ENCODE measurements at regions not wholly inside any gene's neighbourhood (a gene's known extent, or its start where the extent isn't known, plus 50 kb on each side); places are given as distances from the start of the nearest gene placed in this dataset.

GRCh38 chr20:6269168-6269873 is 146.5 kb upstream of the FERMT1 start:
- H3K36me3 ChIP-seq (ENCODE audit: control insufficient read depth in 2 of 2, extremely low read depth in 1 of 2, insufficient read depth in 2 of 2, low read length in 2 of 2) = no peaks in the 10 kb centered on the region
- dilution Hi-C loops (cut with MboI; ENCODE audit: extremely low pct_ligation_motif_present, low sequenced_read_pairs) = no loop called here
- no peak for FAIRE-seq
- no peaks in the 10 kb centered on the region for H3K9me1 ChIP-seq (ENCODE audit: control insufficient read depth, extremely low read depth, insufficient read depth, low read length)
- H3K4me1 ChIP-seq (ENCODE audit: control insufficient read depth, extremely low read depth, insufficient read depth, low read length) = no peaks in the 10 kb centered on the region
- H2AFZ ChIP-seq (ENCODE audit: control insufficient read depth, low read length) = no peak overlapping the region
- no peak overlapping the region for H3K4me3 ChIP-seq (ENCODE audit: control insufficient read depth in 2 of 3, extremely low read depth in 1 of 3, insufficient read depth in 2 of 3, low read depth in 1 of 3, low read length in 3 of 3)
- TF ChIP-seq EZH2 (IDR thresholded peaks at IDR 0.05; ENCODE audit: low read length) (no peak), CTCF (optimal IDR thresholded peaks at IDR 0.05 in 1 of 3, IDR thresholded peaks at IDR 0.05 in 1 of 3, conservative IDR thresholded peaks at IDR 0.05 in 1 of 3; ENCODE audit: extremely low read depth in 1 of 3, insufficient read depth in 2 of 3, low read length in 3 of 3) (no peak)
- H3K4me2 ChIP-seq (ENCODE audit: control insufficient read depth, extremely low read depth, insufficient read depth, low read depth, low read length) = no peak overlapping the region
- no peak overlapping the region for H3K9ac ChIP-seq (ENCODE audit: control insufficient read depth, extremely low read depth, insufficient read depth, low read length)
- no peaks in the 10 kb centered on the region for H4K20me1 ChIP-seq (ENCODE audit: control insufficient read depth, extremely low read depth, insufficient read depth, low read length)
- DNase-seq (ENCODE audit: low read depth, low spot score) = no peak
- H3K27me3 ChIP-seq (ENCODE audit: control insufficient read depth, extremely low read depth, insufficient read depth, low read length) = no peaks in the 10 kb centered on the region
- H3K79me2 ChIP-seq (ENCODE audit: control insufficient read depth, insufficient read depth, low read length) = no peaks in the 10 kb centered on the region
- no peak overlapping the region for H3K27ac ChIP-seq (ENCODE audit: control insufficient read depth, insufficient read depth, low read length)
- H3K9me3 ChIP-seq (ENCODE audit: control insufficient read depth, low read depth, low read length) = no peaks in the 10 kb centered on the region

- DNase-seq (ENCODE audit: low read depth, low spot score) (no peak), FAIRE-seq (peak; percentile 90)
- Histone ChIP-seq H3K9me3 (ENCODE audit: control insufficient read depth, low read depth, low read length) (no peaks in the 10 kb centered on the region), H3K27me3 (ENCODE audit: control insufficient read depth, extremely low read depth, insufficient read depth, low read length) (no peaks in the 10 kb centered on the region), H3K36me3 (ENCODE audit: control insufficient read depth in 2 of 2, extremely low read depth in 1 of 2, insufficient read depth in 2 of 2, low read length in 2 of 2) (no peaks in the 10 kb centered on the region), H2AFZ (ENCODE audit: control insufficient read depth, low read length) (peak overlapping the region; percentile 15), H4K20me1 (ENCODE audit: control insufficient read depth, extremely low read depth, insufficient read depth, low read length) (no peaks in the 10 kb centered on the region), H3K9ac (ENCODE audit: control insufficient read depth, extremely low read depth, insufficient read depth, low read length) (no peak overlapping the region), H3K4me2 (ENCODE audit: control insufficient read depth, extremely low read depth, insufficient read depth, low read depth, low read length) (peak overlapping the region; percentile 59), H3K4me3 (ENCODE audit: control insufficient read depth in 2 of 3, extremely low read depth in 1 of 3, insufficient read depth in 2 of 3, low read depth in 1 of 3, low read length in 3 of 3) (peak overlapping the region in 1 of 3 experiments; percentile 22), H3K79me2 (ENCODE audit: control insufficient read depth, insufficient read depth, low read length) (no peaks in the 10 kb centered on the region), H3K4me1 (ENCODE audit: control insufficient read depth, extremely low read depth, insufficient read depth, low read length) (no peaks in the 10 kb centered on the region), H3K9me1 (ENCODE audit: control insufficient read depth, extremely low read depth, insufficient read depth, low read length) (no peaks in the 10 kb centered on the region), H3K27ac (ENCODE audit: control insufficient read depth, insufficient read depth, low read length) (no peak overlapping the region)
- dilution Hi-C loops (cut with MboI; ENCODE audit: extremely low pct_ligation_motif_present, low sequenced_read_pairs) = no loop called here
- TF ChIP-seq CTCF (optimal IDR thresholded peaks at IDR 0.05 in 1 of 3, IDR thresholded peaks at IDR 0.05 in 1 of 3, conservative IDR thresholded peaks at IDR 0.05 in 1 of 3; ENCODE audit: extremely low read depth in 1 of 3, insufficient read depth in 2 of 3, low read length in 3 of 3) (peak; percentile 35 to 56 (median 38)), EZH2 (IDR thresholded peaks at IDR 0.05; ENCODE audit: low read length) (no peak)
These were observed 142.5 kb upstream of the FERMT1 start for GRCh38 chr20:6265204-6265904.

Data from keratinocyte (primary cell).